HG03432 (cell line): ENCODE measurements at regions not wholly inside any gene's neighbourhood (a gene's known extent, or its start where the extent isn't known, plus 50 kb on each side); places are given as distances from the start of the nearest gene placed in this dataset.
"Not testable (repeated sequence)": the region's sequence is repeated elsewhere in the genome, so short reads cannot be mapped to it uniquely, and the experiment has no call there.

Source experiments
- ATAC-seq: cut with Tn5 transposase; IDR thresholded peaks from one replicate; pipeline ENCODE4 v1.9.1; 2021; ENCODE audit warnings: mild to moderate bottlenecking, moderate library complexity; ENCODE audit not compliant: unreplicated experiment

- no peak for ATAC-seq
These were observed 281.9 kb upstream of the NMUR2 start for GRCh38 chr5:152686931-152687330.

DNA sequence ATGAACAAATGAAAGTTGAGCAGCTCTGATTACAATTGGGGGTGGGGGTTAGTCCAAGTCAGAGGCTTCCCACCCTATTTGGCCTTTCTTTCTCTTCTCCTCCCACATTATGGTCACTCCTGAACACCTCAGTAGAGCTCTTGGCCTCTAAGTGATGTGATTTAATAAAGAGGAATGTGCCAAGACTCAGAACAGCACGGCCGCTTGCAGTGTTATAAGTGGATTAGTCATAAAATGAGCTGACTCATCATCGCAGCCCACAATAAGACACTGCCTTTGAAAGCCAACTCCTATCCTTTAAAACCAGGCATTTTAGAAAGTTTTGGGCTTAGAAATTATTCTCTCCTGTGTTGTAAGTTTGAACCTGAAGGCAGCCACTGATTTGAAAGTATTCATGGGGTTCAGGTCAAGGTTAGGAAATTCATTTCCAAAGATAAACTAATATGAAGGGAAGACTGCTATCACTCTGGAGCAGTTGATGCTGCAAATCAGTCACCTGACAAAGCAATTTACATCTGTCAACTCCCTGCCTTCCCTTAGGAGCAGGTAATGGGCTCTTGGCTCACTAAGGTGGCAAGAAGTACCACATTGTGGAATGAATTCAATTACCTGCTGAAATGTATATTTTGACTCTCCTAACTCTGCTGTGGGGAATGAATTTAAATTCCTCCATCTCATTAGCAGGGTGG, 283.6 kb upstream of the NMUR2 start:
- ATAC-seq, result no peak

- no peak for ATAC-seq
These were observed 284.2 kb upstream of the NMUR2 start for GRCh38 chr5:152689250-152689711.

GRCh38 chr5:152694231-152694630, 289.2 kb upstream of the NMUR2 start:
- ATAC-seq, result no peak

DNA sequence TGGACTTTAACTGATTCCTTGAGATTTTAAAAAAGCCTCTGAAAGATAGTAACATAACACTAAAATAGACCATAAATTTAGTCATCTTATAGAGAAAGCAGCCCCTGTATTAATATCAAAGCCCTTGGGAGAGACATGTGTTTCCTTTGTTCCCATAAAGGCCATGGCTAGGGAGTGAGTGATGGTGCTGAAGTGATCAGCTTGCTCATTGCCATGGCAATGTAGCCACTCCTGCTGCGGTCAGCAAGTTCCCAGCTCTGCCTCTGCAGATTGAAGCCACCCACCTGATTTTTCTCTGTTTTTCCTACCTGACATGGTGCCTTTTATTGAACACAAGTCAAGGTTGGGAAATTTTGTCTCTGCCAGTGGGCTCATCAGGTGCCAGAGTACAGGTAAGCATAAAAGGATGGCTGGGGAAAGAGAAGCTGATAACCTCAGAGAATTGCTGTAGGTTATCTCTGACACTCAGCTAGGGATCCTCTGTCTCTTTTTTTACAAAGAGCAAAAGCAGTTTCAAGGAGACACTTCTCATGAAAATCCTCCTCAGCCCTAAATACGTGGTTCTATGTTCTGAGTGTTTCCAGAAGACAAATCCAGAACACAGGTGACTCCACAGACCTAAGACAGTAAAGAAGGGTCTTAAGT, 296.3 kb upstream of the NMUR2 start:
- no peak for ATAC-seq

GRCh38 chr5:152704286-152704685, 299.2 kb upstream of the NMUR2 start:
- no peak for ATAC-seq

DNA sequence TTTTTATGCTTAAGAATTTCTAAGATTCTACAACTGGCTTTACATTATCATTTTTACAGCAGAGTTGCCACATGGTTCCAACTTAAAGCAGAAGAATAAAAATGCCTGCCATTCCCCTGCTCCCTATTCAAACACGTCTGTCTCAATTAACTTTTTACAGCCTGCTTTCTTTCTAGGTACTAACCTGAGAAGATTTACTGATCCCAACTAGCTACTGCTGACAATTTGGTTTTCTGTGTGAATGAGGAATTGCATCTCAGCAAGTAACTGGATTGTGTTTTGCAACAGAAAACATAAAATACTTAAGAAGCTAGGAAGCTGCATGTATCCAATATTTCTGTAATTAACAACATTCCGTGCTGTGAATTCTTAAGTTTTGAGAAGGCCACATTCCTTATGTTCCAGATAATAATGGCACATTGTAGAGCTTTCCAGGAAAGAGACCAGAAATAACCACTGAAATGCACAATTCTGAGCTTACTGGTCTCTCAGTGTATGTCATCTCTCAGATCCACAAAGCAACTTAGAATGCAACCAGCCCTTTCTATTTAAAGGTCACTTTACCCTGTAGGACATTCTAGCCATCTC, 306.8 kb upstream of the NMUR2 start:
- ATAC-seq, result no peak

- ATAC-seq, result no peak
These were observed 312.3 kb upstream of the NMUR2 start for GRCh38 chr5:152717393-152717792.

GRCh38 chr5:152723482-152723881, 318.4 kb upstream of the NMUR2 start:
- ATAC-seq, result no peak

GRCh38 chr5:152730176-152730575, 325.1 kb upstream of the NMUR2 start:
- ATAC-seq, result no peak

DNA sequence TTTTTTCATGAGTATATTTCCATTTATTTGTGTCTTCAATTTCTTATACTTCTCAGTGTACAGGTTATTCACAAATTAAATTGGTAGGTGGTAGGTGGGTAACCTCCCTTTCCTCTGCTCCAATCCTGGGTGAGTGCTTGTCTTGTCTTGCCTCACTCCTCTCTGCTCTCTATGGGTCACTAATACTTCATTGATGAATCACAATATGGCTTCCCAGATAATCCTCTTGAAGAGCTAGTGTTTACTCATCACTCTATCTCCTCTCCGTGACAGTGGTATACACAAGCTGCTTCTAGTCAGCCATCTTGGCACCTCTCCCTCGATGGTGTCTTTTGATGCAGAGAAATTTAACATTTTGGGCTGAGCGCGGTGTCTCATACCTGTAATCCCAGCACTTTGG, 331.8 kb upstream of the NMUR2 start:
- ATAC-seq, result no peak

GRCh38 chr5:152739916-152740315, 334.8 kb upstream of the NMUR2 start:
- ATAC-seq, result no peak

DNA sequence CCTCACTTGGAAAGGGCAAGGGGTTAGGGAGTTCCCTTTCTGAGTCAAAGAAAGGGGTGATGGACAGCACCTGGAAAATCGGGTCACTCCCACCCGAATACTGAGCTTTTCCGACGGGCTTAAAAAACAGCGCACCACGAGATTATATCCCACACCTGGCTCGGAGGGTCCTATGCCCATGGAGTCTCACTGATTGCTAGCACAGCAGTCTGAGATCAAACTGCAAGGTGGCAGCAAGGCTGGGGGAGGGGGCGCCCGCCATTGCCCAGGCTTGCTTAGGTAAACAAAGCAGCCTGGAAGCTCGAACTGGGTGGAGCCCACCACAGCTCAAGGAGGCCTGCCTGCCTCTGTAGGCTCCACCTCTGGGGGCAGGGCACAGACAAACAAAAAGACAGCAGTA, 336.0 kb upstream of the NMUR2 start:
- not testable (repeated sequence) for ATAC-seq

GRCh38 chr5:152787709-152788217, 382.7 kb upstream of the NMUR2 start:
- ATAC-seq, result not testable (repeated sequence)

DNA sequence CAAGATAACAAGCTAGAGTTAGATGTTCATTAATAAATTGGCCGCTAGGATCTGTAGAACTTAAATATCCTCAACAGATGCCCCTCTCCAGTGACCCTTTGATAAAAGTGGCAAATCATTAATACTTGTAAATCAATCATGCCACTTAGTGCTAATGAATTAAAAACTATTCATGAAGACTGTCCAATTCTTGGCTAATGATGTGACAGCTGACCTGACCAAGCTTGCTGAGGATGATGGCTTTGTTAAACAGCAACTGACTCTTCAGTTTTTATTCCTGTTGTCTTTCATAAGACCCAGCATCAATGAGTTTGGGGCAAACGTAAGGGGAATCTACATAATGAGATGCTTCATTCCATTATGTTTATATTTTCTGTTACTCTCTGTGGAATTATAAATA, 396.8 kb upstream of the NMUR2 start:
- no peak for ATAC-seq

DNA sequence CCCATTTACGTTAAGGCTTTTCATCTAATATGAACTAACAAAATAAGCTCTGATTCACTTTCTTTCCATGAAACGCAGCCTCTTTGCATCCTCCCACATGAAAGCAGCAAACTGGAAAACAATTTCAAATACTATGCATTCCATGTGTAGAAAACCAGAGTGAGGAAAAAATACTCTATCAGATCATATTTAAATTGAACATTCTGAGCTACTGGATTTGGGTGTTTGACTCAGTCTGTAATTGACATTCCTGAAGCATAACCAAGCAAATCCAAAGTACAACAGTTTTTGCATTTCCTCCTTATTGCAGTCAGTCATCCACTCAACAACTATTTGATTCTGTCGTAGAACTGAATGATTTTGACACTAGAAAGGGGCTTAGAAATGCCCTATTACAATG, 399.1 kb upstream of the NMUR2 start:
- ATAC-seq, result no peak

DNA sequence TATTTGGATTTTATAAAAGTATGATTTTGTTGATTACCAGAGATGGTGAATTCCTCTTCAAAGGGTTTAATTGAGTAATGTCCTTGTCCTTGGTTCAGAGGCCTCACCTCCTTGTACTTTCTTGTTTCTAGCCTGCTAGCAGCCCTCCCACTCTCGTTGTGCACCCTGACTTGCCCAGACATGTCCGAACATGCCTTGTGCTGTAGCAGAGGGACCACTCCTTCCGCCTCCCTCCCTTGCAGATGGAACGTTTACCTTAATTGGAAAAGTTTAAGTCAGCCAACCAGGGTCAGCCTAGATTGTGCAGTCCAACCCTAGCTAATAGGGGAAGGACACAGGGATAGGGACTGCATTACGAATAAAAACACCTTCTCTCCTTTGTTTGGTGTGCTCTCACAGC, 406.9 kb upstream of the NMUR2 start:
- no peak for ATAC-seq

DNA sequence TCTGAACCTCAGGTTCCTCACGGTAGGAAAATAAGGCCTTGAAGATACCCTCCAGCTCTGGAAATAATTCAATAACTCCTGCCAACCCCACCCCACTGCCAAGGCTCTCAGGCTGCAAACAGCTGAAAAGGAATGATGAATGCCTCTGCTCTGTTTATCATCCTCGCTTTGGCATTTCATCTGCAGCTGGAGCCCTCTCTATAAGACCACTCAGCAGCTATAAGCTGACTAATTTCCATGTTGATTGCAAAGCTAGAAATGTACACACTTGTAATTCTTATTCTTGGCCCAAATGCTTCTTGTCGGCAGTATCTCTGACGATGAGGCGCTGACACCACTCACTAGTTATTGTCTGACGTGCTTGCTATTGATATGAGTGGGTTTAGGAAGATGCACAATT, 408.4 kb upstream of the NMUR2 start:
- no peak for ATAC-seq

GRCh38 chr5:152819891-152820290, 414.8 kb upstream of the NMUR2 start:
- no peak for ATAC-seq

DNA sequence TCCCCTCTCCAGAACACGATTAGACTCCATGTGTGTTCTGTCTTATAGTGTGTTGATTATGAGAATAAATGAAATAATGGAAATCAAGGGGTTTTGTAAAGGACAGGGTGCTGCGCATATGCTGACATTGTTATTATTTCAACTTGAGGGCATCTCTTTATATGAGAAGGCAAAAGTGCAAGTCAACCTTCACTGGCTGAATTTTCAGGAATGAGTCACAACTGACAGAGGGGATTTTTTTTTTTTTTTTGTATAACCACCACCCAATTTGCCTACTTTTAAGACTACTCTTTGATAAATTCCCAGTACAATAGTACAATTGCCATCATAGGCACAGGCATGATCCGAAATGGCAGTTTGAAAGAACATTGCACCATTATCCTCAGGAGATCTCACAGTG, 419.2 kb upstream of the NMUR2 start:
- peak; percentile 79 for ATAC-seq

GRCh38 chr5:152838241-152838786, 433.2 kb upstream of the NMUR2 start:
- no peak for ATAC-seq

- no peak for ATAC-seq
These were observed 439.6 kb upstream of the NMUR2 start for GRCh38 chr5:152844713-152845112.
